HEK293 (cell line): ENCODE measurements at regions not wholly inside any gene's neighbourhood (a gene's known extent, or its start where the extent isn't known, plus 50 kb on each side); places are given as distances from the start of the nearest gene placed in this dataset.

ENCODE experiments used
- CTCF ChIP-seq: fragments of 450-650 bp; formaldehyde crosslinking; IDR thresholded peaks from 2 replicates; pipeline ENCODE4 v1.5.1; 2016; ENCODE audit warnings: missing biosample characterization, missing genetic modification characterization
- GLI4 ChIP-seq: fragments of 450-650 bp; formaldehyde crosslinking; IDR thresholded peaks from 2 replicates; pipeline ENCODE4 v1.5.1; 2016; ENCODE audit warnings: missing biosample characterization, missing genetic modification characterization
- PRDM10 ChIP-seq: fragments of 450-650 bp; formaldehyde crosslinking; IDR thresholded peaks from 2 replicates; pipeline ENCODE4 v1.5.1; 2016; ENCODE audit warnings: missing biosample characterization, missing genetic modification characterization
- SETDB1 ChIP-seq: IDR thresholded peaks from one replicate; pipeline ENCODE4 v1.6.1; 2017; ENCODE audit warnings: mild to moderate bottlenecking, low read length, moderate library complexity, mixed read lengths; ENCODE audit not compliant: insufficient read length
- SP2 ChIP-seq: fragments of 450-650 bp; formaldehyde crosslinking; IDR thresholded peaks from 2 replicates; pipeline ENCODE4 v1.5.1; 2016; ENCODE audit warnings: missing biosample characterization, missing genetic modification characterization
- TCF7L2 ChIP-seq: IDR thresholded peaks from 2 replicates; pipeline ENCODE4 v1.6.1; 2011; ENCODE audit warnings: low read depth, mild to moderate bottlenecking, inconsistent platforms, low read length, moderate library complexity, borderline replicate concordance
- ZBTB11 ChIP-seq: fragments of 450-650 bp; formaldehyde crosslinking; conservative IDR thresholded peaks from 2 replicates; pipeline ENCODE4 v1.5.1; 2016; ENCODE audit warnings: low read depth, missing biosample characterization, missing genetic modification characterization
- ZBTB17 ChIP-seq: fragments of 450-650 bp; formaldehyde crosslinking; IDR thresholded peaks from 2 replicates; pipeline ENCODE4 v1.5.1; 2016; ENCODE audit warnings: missing biosample characterization, missing genetic modification characterization
- ZNF175 ChIP-seq: fragments of 450-650 bp; formaldehyde crosslinking; IDR thresholded peaks from 2 replicates; pipeline ENCODE4 v1.5.1; 2016; ENCODE audit warnings: missing biosample characterization, missing genetic modification characterization
- ZNF362 ChIP-seq: fragments of 450-650 bp; formaldehyde crosslinking; IDR thresholded peaks from 2 replicates; pipeline ENCODE4 v1.5.1; 2016; ENCODE audit warnings: missing biosample characterization, missing genetic modification characterization
- ZNF423 ChIP-seq: fragments of 450-650 bp; formaldehyde crosslinking; IDR thresholded peaks from 2 replicates; pipeline ENCODE4 v1.5.1; 2016; ENCODE audit warnings: missing biosample characterization, missing genetic modification characterization
- ZNF473 ChIP-seq: fragments of 450-650 bp; formaldehyde crosslinking; IDR thresholded peaks from 2 replicates; pipeline ENCODE4 v1.5.1; 2017; ENCODE audit warnings: missing biosample characterization, missing genetic modification characterization
- ZNF549 ChIP-seq: fragments of 450-650 bp; IDR thresholded peaks from 2 replicates; pipeline ENCODE4 v1.5.1; 2018; ENCODE audit warnings: missing biosample characterization, missing genetic modification characterization, mild to moderate bottlenecking, inconsistent platforms, moderate library complexity
- ZNF670 ChIP-seq: fragments of 450-650 bp; formaldehyde crosslinking; IDR thresholded peaks from 2 replicates; pipeline ENCODE4 v1.5.1; 2016; ENCODE audit warnings: missing biosample characterization, missing genetic modification characterization, low read depth

- TF ChIP-seq ZNF473 (tag by site-specific recombination) (no peak), ZNF175 (tag by site-specific recombination) (no peak), ZNF549 (tag by site-specific recombination) (no peak), CTCF (tag by site-specific recombination) (no peak), SETDB1 (no peak), ZNF362 (tag by site-specific recombination) (no peak), SP2 (tag by site-specific recombination) (no peak), TCF7L2 (no peak), GLI4 (tag by site-specific recombination) (no peak), ZBTB17 (tag by site-specific recombination) (no peak), PRDM10 (tag by site-specific recombination) (no peak), ZNF670 (no peak), ZNF423 (tag by site-specific recombination) (no peak), ZBTB11 (tag by site-specific recombination) (no peak)
These were observed 120.9 kb upstream of the NOCT start for GRCh38 chr4:138894709-138895108.
